ENCODE measurements at regions not wholly inside any gene's neighbourhood (a gene's known extent, or its start where the extent isn't known, plus 50 kb on each side); places are given as distances from the start of the nearest gene placed in this dataset.

GRCh38 chr9:25990376-25990775 is 312.1 kb upstream of the TUSC1 start:
- no peak overlapping the region for H3K4me2 ChIP-seq (ENCODE audit: insufficient read depth, low read length, poor library complexity, severe bottlenecking)
- no peaks in the 10 kb centered on the region for H3K4me1 ChIP-seq (ENCODE audit: control insufficient read depth in 2 of 2, insufficient read depth in 1 of 2, low read depth in 1 of 2, low read length in 2 of 2)
- H3K4me3 ChIP-seq (ENCODE audit: low read length in 2 of 2): no peak overlapping the region
- no peaks in the 10 kb centered on the region for H3K27me3 ChIP-seq (ENCODE audit: control insufficient read depth in 3 of 3, insufficient read depth in 3 of 3, low read depth in 1 of 3, low read length in 3 of 3)
- H3K79me1 ChIP-seq (ENCODE audit: low read depth, low read length): no peaks in the 10 kb centered on the region
- H4K91ac ChIP-seq (ENCODE audit: low read depth, low read length, poor library complexity): no peak overlapping the region
- H2BK15ac ChIP-seq (ENCODE audit: low read length): no peak overlapping the region
- no peak overlapping the region for H2AK5ac ChIP-seq (ENCODE audit: low read depth, low read length)
- WGBS, 2 donors (ENCODE audit: extremely low coverage in 2 of 2, insufficient read length in 2 of 2, insufficient replicate concordance in 1 of 2): no CpG with 5 or more reads among the region's 1 CpG
- no peak overlapping the region for H2BK5ac ChIP-seq (ENCODE audit: low read length)
- H2AFZ ChIP-seq (ENCODE audit: low read length): no peak overlapping the region
- no peak overlapping the region for H3K4ac ChIP-seq (ENCODE audit: low read length)
- H3K27ac ChIP-seq (replicated peaks; ENCODE audit: low read length): no peak overlapping the region
- DNase-seq (ENCODE audit: low spot score): no peak
- H3K23ac ChIP-seq (ENCODE audit: low read depth, low read length, poor library complexity): no peak overlapping the region
- H2BK12ac ChIP-seq (ENCODE audit: low read length): no peak overlapping the region
- H3K9ac ChIP-seq (ENCODE audit: low read depth, low read length, poor library complexity): no peak overlapping the region
- H3K9me3 ChIP-seq (replicated peaks in 1 of 2; ENCODE audit: control insufficient read depth in 2 of 2, insufficient read depth in 1 of 2, low read depth in 1 of 2, low read length in 2 of 2): no peaks in the 10 kb centered on the region
- H4K8ac ChIP-seq (ENCODE audit: low read depth, low read length): no peak overlapping the region
- H3K18ac ChIP-seq (ENCODE audit: low read length): no peak overlapping the region
- no peak overlapping the region for H3K14ac ChIP-seq (ENCODE audit: low read length)
- H2BK120ac ChIP-seq (ENCODE audit: low read depth, low read length): no peak overlapping the region
- H3K36me3 ChIP-seq (replicated peaks in 1 of 2; ENCODE audit: control insufficient read depth in 2 of 2, insufficient read depth in 2 of 2, low read length in 2 of 2): no peaks in the 10 kb centered on the region

- Histone ChIP-seq H3K18ac (ENCODE audit: low read length) (no peak overlapping the region), H2BK5ac (ENCODE audit: low read length) (no peak overlapping the region), H3K9ac (ENCODE audit: low read depth, low read length, poor library complexity) (no peak overlapping the region), H2AFZ (ENCODE audit: low read length) (no peak overlapping the region), H4K8ac (ENCODE audit: low read depth, low read length) (no peak overlapping the region), H3K14ac (ENCODE audit: low read length) (no peak overlapping the region), H2BK120ac (ENCODE audit: low read depth, low read length) (no peak overlapping the region), H3K79me1 (ENCODE audit: low read depth, low read length) (no peaks in the 10 kb centered on the region), H3K4me3 (ENCODE audit: low read length in 2 of 2) (no peak overlapping the region), H3K4ac (ENCODE audit: low read length) (no peak overlapping the region), H2AK5ac (ENCODE audit: low read depth, low read length) (no peak overlapping the region), H3K27me3 (ENCODE audit: control insufficient read depth in 3 of 3, insufficient read depth in 3 of 3, low read depth in 1 of 3, low read length in 3 of 3) (no peaks in the 10 kb centered on the region), H3K23ac (ENCODE audit: low read depth, low read length, poor library complexity) (no peak overlapping the region), H3K27ac (replicated peaks; ENCODE audit: low read length) (no peak overlapping the region), H4K91ac (ENCODE audit: low read depth, low read length, poor library complexity) (no peak overlapping the region), H3K9me3 (replicated peaks in 1 of 2; ENCODE audit: control insufficient read depth in 2 of 2, insufficient read depth in 1 of 2, low read depth in 1 of 2, low read length in 2 of 2) (peaks cover 0 to 3% of the 10 kb centered on the region in 2 donors), H2BK12ac (ENCODE audit: low read length) (no peak overlapping the region), H2BK15ac (ENCODE audit: low read length) (no peak overlapping the region), H3K36me3 (replicated peaks in 1 of 2; ENCODE audit: control insufficient read depth in 2 of 2, insufficient read depth in 2 of 2, low read length in 2 of 2) (no peaks in the 10 kb centered on the region), H3K4me1 (ENCODE audit: control insufficient read depth in 2 of 2, insufficient read depth in 1 of 2, low read depth in 1 of 2, low read length in 2 of 2) (no peaks in the 10 kb centered on the region), H3K4me2 (ENCODE audit: insufficient read depth, low read length, poor library complexity, severe bottlenecking) (no peak overlapping the region)
- no CpG with 5 or more reads among the region's 1 CpG for WGBS, 2 donors (ENCODE audit: extremely low coverage in 2 of 2, insufficient read length in 2 of 2, insufficient replicate concordance in 1 of 2)
- no peak for DNase-seq (ENCODE audit: low spot score)
Observed at GRCh38 chr9:25975667-25976066, 297.4 kb upstream of the TUSC1 start.

- H2BK5ac ChIP-seq (ENCODE audit: low read length): no peak overlapping the region
Observed at GRCh38 chr9:25964239-25964638, 286.0 kb upstream of the TUSC1 start.

GRCh38 chr9:25960178-25960577 is 281.9 kb upstream of the TUSC1 start:
- no peak overlapping the region for H2BK5ac ChIP-seq (ENCODE audit: low read length)
- H3K4ac ChIP-seq (ENCODE audit: low read length): no peak overlapping the region

More at GRCh38 chr9:25964239-25964638, 286.0 kb upstream of the TUSC1 start:
- Histone ChIP-seq H3K4me1 (ENCODE audit: control insufficient read depth in 2 of 2, insufficient read depth in 1 of 2, low read depth in 1 of 2, low read length in 2 of 2) (no peaks in the 10 kb centered on the region), H3K9ac (ENCODE audit: low read depth, low read length, poor library complexity) (no peak overlapping the region), H3K4me2 (ENCODE audit: insufficient read depth, low read length, poor library complexity, severe bottlenecking) (no peak overlapping the region), H3K4ac (ENCODE audit: low read length) (no peak overlapping the region), H3K27me3 (ENCODE audit: control insufficient read depth in 3 of 3, insufficient read depth in 3 of 3, low read depth in 1 of 3, low read length in 3 of 3) (no peaks in the 10 kb centered on the region), H3K9me3 (replicated peaks in 1 of 2; ENCODE audit: control insufficient read depth in 2 of 2, insufficient read depth in 1 of 2, low read depth in 1 of 2, low read length in 2 of 2) (peaks cover 0 to 2% of the 10 kb centered on the region in 2 donors), H2AK5ac (ENCODE audit: low read depth, low read length) (no peak overlapping the region), H2BK12ac (ENCODE audit: low read length) (no peak overlapping the region), H2BK120ac (ENCODE audit: low read depth, low read length) (no peak overlapping the region), H2BK15ac (ENCODE audit: low read length) (no peak overlapping the region), H3K79me1 (ENCODE audit: low read depth, low read length) (no peaks in the 10 kb centered on the region), H3K23ac (ENCODE audit: low read depth, low read length, poor library complexity) (no peak overlapping the region), H2AFZ (ENCODE audit: low read length) (no peak overlapping the region), H3K36me3 (replicated peaks in 1 of 2; ENCODE audit: control insufficient read depth in 2 of 2, insufficient read depth in 2 of 2, low read length in 2 of 2) (no peaks in the 10 kb centered on the region), H4K91ac (ENCODE audit: low read depth, low read length, poor library complexity) (no peak overlapping the region), H3K18ac (ENCODE audit: low read length) (no peak overlapping the region), H3K14ac (ENCODE audit: low read length) (no peak overlapping the region), H3K4me3 (ENCODE audit: low read length in 2 of 2) (no peak overlapping the region), H3K27ac (replicated peaks; ENCODE audit: low read length) (no peak overlapping the region), H4K8ac (ENCODE audit: low read depth, low read length) (no peak overlapping the region)
- peak; percentile 33 for DNase-seq (ENCODE audit: low spot score)
- no CpG with 5 or more reads among the region's 3 CpGs for WGBS, 2 donors (ENCODE audit: extremely low coverage in 2 of 2, insufficient read length in 2 of 2, insufficient replicate concordance in 1 of 2)

More at GRCh38 chr9:25960178-25960577, 281.9 kb upstream of the TUSC1 start:
- WGBS, 2 donors (ENCODE audit: extremely low coverage in 2 of 2, insufficient read length in 2 of 2, insufficient replicate concordance in 1 of 2): no CpG with 5 or more reads among the region's 3 CpGs
- no peak overlapping the region for H3K18ac ChIP-seq (ENCODE audit: low read length)
- H3K79me1 ChIP-seq (ENCODE audit: low read depth, low read length): no peaks in the 10 kb centered on the region
- no peak overlapping the region for H2AK5ac ChIP-seq (ENCODE audit: low read depth, low read length)
- H4K8ac ChIP-seq (ENCODE audit: low read depth, low read length): no peak overlapping the region
- H3K4me1 ChIP-seq (ENCODE audit: control insufficient read depth in 2 of 2, insufficient read depth in 1 of 2, low read depth in 1 of 2, low read length in 2 of 2): no peaks in the 10 kb centered on the region
- H3K27me3 ChIP-seq (ENCODE audit: control insufficient read depth in 3 of 3, insufficient read depth in 3 of 3, low read depth in 1 of 3, low read length in 3 of 3): no peaks in the 10 kb centered on the region
- no peak overlapping the region for H3K27ac ChIP-seq (replicated peaks; ENCODE audit: low read length)
- H3K9me3 ChIP-seq (replicated peaks in 1 of 2; ENCODE audit: control insufficient read depth in 2 of 2, insufficient read depth in 1 of 2, low read depth in 1 of 2, low read length in 2 of 2): peaks cover 0 to 2% of the 10 kb centered on the region in 2 donors
- no peak overlapping the region for H2BK15ac ChIP-seq (ENCODE audit: low read length)
- H2BK12ac ChIP-seq (ENCODE audit: low read length): no peak overlapping the region
- H3K4me3 ChIP-seq (ENCODE audit: low read length in 2 of 2): no peak overlapping the region
- no peak overlapping the region for H2BK120ac ChIP-seq (ENCODE audit: low read depth, low read length)
- H3K14ac ChIP-seq (ENCODE audit: low read length): no peak overlapping the region
- no peak overlapping the region for H3K9ac ChIP-seq (ENCODE audit: low read depth, low read length, poor library complexity)
- no peak overlapping the region for H3K23ac ChIP-seq (ENCODE audit: low read depth, low read length, poor library complexity)
- no peak overlapping the region for H4K91ac ChIP-seq (ENCODE audit: low read depth, low read length, poor library complexity)
- H3K4me2 ChIP-seq (ENCODE audit: insufficient read depth, low read length, poor library complexity, severe bottlenecking): no peak overlapping the region
- DNase-seq (ENCODE audit: low spot score): no peak
- no peak overlapping the region for H2AFZ ChIP-seq (ENCODE audit: low read length)
- H3K36me3 ChIP-seq (replicated peaks in 1 of 2; ENCODE audit: control insufficient read depth in 2 of 2, insufficient read depth in 2 of 2, low read length in 2 of 2): no peaks in the 10 kb centered on the region

All from neuronal stem cell (in vitro differentiated cells).